Neural progenitor cell (in vitro differentiated cells): ENCODE measurements at regions not wholly inside any gene's neighbourhood (a gene's known extent, or its start where the extent isn't known, plus 50 kb on each side); places are given as distances from the start of the nearest gene placed in this dataset.

ENCODE experiments used
- EZH2 ChIP-seq: fragments of 200-600 bp; sonication (generic); IDR thresholded peaks from 2 replicates; pipeline ENCODE4 v1.6.1; 2017; ENCODE audit warnings: antibody characterized with exemption, mild to moderate bottlenecking, moderate library complexity
- TF ChIP-seq, protein P1 (sequence below): fragments of 200-600 bp; sonication (generic); IDR thresholded peaks from 2 replicates; pipeline ENCODE4 v1.5.1; 2017; ENCODE audit warnings: antibody characterized with exemption, mild to moderate bottlenecking

- TF ChIP-seq, protein P1, sequence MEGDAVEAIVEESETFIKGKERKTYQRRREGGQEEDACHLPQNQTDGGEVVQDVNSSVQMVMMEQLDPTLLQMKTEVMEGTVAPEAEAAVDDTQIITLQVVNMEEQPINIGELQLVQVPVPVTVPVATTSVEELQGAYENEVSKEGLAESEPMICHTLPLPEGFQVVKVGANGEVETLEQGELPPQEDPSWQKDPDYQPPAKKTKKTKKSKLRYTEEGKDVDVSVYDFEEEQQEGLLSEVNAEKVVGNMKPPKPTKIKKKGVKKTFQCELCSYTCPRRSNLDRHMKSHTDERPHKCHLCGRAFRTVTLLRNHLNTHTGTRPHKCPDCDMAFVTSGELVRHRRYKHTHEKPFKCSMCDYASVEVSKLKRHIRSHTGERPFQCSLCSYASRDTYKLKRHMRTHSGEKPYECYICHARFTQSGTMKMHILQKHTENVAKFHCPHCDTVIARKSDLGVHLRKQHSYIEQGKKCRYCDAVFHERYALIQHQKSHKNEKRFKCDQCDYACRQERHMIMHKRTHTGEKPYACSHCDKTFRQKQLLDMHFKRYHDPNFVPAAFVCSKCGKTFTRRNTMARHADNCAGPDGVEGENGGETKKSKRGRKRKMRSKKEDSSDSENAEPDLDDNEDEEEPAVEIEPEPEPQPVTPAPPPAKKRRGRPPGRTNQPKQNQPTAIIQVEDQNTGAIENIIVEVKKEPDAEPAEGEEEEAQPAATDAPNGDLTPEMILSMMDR, result no peak
- no peak for TF ChIP-seq EZH2
Observed at GRCh38 chr2:226338825-226339224, 460.8 kb downstream of the IRS1 start.
